NCI-H2196 treated with DMSO at 0.1 percent for 48 hours (cell line): ENCODE measurements at regions not wholly inside any gene's neighbourhood (a gene's known extent, or its start where the extent isn't known, plus 50 kb on each side); places are given as distances from the start of the nearest gene placed in this dataset.

Experiments used
- DNase-seq: peaks from one replicate; lab custom pipeline; 2025; ENCODE audit not compliant: unreplicated experiment; lab: John Stamatoyannopoulos, UW

DNA sequence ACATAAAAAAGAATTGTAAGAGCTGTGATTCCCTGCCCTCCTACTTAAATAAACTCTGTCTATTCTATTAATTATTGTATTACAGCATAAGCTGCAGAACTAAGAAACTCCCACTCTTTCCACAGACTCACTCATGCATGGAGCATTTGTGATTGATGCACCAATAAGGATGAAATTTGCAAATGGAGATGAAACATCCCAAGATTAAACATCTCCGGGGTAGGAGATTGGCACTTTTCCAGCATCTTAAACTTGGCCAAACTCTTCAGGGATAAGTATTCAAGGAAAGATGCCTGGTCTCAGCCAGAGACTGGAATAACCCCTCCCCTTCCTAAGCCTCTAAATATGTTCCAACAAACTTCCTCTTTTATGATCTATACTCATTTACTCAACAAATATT, 472.0 kb downstream of the ACTL7B start:
- DNase-seq = no peak

DNA sequence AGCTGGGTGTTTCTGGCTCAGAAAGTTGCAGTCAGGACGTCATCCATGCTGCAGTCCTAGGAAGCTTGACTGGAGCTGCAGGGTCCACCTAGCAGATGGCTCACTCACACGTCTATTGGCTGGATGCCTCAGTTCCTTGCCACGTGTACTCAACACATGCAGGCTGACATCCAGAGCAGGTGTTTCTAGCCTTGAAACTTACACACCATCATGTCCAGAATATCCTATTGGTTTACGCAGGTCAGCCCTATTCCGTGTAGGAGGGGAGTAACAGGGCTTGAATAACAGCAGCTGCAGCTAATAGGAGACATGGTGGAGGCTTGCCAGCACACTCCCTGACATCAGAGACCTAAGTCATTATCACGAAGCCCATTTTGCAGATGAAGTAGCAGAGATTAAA, 473.5 kb downstream of the ACTL7B start:
- DNase-seq = peak; percentile 93

- no peak for DNase-seq
Measured at GRCh38 chr9:108377881-108378280, 477.9 kb downstream of the ACTL7B start.

DNA sequence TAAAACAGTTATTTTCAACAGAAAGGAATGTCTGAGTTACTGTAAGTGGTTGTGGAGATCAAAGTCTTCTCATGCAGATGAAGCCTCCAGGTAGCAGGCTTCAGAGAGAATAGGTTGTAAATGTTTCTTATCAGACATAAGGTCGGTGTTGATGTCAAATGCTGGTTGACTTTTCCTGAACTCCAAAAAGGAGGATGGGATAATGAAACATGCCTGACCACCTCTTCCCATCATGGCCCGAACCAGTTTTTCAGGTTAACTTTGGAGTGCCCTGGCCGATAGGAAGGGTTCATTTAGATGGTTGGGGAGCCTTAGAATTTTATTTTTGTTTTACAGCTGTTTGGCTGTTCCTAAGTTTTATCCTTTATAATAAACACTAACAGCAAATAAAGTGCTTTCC, 478.4 kb downstream of the ACTL7B start:
- no peak for DNase-seq

DNA sequence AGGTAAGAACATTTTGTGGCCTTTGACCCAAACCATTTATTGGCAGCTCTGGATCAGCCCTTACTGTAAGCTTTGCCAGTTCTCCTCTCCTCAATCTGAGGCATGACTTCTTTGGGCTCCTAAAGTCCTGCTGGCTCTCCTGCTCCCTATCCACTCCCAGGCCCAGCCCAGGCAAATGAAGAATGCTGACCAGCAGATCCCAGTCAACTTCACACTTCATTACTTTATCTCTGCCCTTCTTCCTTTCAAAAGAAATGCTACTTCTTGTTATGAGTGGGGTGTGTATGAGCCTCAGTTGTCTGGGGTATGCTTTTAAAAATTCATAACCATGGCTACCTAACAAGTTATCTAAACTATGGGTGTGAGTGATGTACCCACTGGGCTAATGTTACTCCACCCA, 479.6 kb downstream of the ACTL7B start:
- no peak for DNase-seq

GRCh38 chr9:108374626-108375025, 481.2 kb downstream of the ACTL7B start:
- DNase-seq = no peak

DNA sequence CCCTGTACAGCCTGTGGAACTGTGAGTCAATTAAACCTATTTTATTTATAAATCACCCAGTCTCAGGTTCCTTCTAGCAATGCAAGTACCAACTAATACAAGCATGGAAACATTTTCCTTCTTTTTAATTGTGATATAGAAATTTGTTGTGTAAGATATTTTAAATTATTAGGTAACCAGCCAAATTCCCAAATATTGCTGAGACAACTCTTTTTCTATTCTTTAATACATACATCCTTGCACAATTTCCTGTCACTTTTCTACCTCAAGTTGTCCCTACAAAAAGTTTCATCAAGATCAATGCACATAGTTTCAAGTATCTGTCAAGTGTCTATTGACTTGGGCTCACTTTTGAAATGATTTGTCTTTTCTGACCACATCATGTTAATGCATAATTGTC, 488.6 kb downstream of the ACTL7B start:
- DNase-seq = no peak

- peak; percentile 40 for DNase-seq
Measured at GRCh38 chr9:108363311-108363710, 492.5 kb downstream of the ACTL7B start.

DNA sequence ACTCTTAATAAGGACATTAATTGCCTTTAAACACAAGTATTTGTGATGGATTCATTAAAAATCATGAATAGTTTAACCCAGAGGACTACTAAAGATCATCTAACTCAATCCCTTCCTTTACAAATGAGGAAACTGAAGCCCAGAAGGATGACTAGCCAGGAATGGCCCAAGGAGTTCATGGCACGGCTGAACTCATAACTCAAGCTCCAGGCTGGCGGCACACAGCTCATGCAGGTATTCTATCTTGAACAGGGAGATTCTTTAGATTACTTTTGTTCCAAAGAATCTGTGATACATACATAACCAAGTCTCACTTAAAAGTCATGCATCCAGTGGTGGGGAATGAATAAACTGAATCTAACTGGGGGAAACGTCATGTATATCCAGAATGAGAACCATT, 495.5 kb downstream of the ACTL7B start:
- DNase-seq = no peak

GRCh38 chr9:108356806-108357205, 499.0 kb downstream of the ACTL7B start:
- DNase-seq = no peak

DNA sequence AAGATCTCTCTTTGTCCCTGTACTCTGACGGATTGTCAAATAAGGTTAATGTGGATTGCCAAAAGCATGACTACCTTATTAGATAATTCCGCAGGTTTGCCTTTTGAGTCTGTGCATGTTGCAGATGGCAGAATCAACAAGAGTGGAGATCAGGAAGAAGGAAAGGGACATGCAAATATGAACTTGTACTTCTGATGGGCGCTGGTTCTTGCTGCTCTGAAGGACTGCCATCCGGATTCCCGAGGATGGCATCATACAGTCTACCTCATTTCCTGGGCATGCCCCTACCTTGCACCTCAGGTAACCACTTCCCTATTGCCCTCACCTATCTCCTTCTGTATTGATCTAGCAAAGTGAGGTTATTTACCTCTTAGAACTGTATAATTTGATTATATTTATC, 504.2 kb downstream of the ACTL7B start:
- no peak for DNase-seq

GRCh38 chr9:108347463-108348188, 508.2 kb downstream of the ACTL7B start:
- DNase-seq = no peak

GRCh38 chr9:108345826-108346225, 510.0 kb downstream of the ACTL7B start:
- no peak for DNase-seq

DNA sequence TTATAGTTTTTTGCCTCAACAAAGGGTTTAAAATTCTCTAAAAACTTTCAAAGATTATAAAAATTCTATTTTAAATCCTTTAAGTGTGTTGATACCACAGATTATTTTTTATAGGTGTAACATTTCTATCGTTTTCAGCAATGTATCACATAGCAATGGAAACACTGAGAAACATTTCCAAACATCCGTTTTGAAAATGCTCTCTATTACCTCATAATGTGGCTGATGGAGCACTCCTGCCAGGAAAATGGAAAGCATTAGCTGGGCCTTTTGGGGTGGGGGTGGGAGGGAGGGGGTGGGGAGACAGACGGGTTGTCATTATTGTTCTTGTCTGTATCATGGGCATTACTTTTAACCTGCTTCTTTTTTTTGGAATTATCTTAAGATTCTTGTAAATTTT, 516.5 kb downstream of the ACTL7B start:
- DNase-seq = no peak

- DNase-seq = no peak
Measured at GRCh38 chr9:108336575-108336974, 519.2 kb downstream of the ACTL7B start.

DNA sequence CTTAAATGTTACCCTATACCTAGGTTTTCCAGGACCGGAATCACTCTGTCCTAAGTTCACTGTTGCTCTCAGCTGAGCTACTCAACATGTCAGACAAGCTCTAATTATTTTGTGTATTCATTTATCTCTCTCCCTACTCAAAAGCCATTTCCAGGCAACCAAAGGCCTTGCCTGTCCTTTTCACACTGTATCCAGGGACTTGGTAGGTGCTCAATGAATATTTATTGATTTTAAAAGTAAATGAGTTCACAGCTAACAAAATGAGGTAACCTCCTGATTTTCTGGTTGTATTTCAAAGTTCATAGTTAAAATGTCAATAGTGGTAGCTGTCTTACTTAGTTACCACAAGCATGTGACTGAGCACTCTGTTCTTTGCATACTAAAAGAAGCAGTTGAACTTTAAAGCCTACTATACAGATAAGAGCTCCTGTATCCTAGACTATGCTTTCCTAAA, 522.2 kb downstream of the ACTL7B start:
- DNase-seq = no peak

DNA sequence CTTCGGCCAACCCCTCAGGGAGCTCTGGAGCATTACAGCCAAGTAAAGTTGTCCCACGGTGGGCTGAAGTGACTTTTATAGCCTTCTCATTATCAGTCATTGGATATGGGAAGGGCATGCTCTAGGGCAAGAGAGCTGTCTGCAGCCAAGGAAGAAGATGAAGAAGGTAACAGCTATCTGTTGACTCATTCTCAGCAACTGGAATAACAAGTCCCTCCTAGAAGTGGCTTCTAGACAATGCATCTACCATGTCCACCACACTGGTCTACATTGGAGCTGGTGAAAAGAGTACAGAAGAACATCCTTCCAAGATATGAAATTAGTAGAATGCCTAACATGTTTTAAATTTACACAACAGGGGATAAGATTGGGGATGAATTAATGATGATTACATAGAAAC, 524.2 kb downstream of the ACTL7B start:
- no peak for DNase-seq

- DNase-seq = no peak
Measured at GRCh38 chr9:108325406-108325805, 530.4 kb downstream of the ACTL7B start.

DNA sequence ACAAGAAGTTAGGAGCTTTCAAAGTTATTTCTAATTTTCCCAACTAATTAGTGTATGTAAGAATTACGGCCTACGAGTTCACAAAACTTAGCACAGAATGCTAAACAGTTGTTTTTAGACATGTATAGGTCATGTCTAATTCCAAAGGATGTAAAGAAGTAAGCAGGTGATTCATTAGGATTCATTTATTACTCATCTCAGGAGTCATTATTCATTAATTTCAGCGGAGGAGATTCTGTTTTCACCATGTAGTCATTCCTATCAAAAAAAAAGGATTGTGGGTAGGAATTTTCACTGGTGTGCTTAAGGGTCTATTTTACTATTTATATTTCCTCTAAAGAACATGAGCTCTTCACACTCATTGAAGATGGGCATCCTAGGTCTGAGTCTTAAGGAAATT, 532.2 kb downstream of the ACTL7B start:
- DNase-seq = no peak

DNA sequence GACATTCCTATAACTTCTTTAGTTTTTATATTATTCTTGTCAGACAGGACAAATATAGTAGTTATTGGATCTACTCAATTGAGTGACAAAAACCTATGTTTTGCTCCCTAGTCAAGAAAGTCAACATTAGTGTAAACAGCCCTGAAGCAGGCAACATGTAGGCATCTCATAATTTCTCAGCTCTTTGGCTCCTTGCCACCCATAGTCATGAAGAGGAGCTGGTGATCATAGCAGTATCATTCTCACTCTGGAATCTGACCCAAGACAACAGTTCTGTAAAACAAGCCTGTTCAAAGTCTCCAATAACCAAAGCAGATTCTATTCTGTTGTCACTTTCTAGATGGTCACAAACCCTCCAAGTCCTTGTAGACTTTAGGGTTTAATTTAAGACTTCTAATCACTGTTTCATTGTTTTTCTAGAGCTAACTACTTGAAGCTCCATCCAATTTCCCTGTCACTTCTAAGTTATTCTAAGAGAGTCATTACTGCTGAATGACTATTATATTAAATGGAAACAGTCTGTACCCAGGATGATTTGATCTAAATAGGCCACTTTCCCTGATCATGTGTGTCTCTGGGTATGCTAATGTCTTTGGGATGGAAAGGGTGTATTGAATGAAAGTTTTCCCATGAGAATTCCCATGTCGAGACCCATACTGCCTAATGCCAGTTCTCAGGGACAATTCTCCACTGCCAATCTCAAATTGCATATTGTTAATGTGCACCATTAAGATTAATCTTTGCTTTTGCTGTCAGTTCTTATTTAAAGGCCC, 533.3 kb downstream of the ACTL7B start:
- DNase-seq = no peak

- no peak for DNase-seq
Measured at GRCh38 chr9:108316630-108317029, 539.2 kb downstream of the ACTL7B start.

GRCh38 chr9:108316066-108316465, 539.7 kb downstream of the ACTL7B start:
- no peak for DNase-seq

GRCh38 chr9:108311745-108312144, 544.0 kb downstream of the ACTL7B start:
- no peak for DNase-seq
